NCI-H2227 treated with DMSO at 0.1 percent for 48 hours (cell line): ENCODE measurements at regions not wholly inside any gene's neighbourhood (a gene's known extent, or its start where the extent isn't known, plus 50 kb on each side); places are given as distances from the start of the nearest gene placed in this dataset.

ENCODE experiments used
- DNase-seq: peaks from one replicate; lab custom pipeline; 2025; lab: John Stamatoyannopoulos, UW

DNA sequence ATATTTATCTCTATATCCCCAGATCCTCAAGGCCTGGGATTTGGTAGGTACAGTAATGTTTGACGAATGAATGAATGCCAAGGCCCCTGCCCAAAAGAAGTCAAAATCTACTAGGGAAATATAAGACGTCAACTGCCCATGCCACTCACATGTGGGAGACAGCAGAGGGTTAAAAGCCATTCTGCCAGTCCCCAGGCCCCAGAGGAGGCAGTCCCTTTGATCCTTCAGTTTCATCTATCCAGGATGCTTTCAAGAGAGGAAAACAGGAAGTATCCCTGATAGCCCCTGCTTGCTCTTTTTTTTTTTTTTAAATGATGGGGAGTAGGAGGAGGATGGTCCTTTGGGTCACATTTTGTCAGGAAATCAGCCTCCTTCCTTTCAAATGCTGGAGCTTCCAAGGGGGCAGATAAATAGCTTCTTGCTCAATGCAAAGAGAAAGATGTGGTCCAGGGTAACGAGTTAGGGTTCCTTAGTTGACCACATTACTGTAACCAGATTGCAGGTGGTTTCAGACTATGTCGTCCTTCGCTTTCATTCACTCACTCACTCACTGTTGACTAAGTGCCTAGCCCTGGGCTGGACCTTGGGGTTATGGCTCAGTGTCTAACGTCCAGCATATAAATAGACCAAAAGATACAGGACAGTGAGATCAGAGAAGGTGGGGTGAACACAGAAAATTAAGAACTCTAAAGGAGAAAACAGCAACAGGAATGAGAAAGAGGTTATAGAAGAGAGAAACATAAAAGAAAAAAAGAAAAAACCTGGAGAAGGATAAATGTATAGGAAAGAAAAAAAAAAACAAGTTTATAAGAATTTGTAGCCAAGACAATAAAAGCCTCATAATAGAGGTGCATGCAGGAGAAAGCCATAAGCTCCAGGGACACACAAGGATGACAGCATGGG lies 64.6 kb upstream of the PIM1 start:
- no peak for DNase-seq

DNA sequence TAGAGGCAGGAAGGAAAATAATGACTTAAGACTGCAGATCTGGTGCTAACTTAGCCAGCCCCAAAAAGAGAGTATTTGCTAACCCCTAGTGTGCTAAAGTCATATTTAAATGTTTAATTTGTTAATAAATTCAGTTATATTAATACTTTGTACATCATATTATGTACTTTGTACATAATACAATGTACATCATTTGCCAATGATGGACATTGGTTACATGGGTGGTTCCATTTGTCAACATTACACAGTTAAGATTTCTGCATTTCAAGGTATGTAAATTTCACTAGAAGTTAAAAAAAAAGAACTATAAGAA lies 63.9 kb upstream of the PIM1 start:
- no peak for DNase-seq

DNA sequence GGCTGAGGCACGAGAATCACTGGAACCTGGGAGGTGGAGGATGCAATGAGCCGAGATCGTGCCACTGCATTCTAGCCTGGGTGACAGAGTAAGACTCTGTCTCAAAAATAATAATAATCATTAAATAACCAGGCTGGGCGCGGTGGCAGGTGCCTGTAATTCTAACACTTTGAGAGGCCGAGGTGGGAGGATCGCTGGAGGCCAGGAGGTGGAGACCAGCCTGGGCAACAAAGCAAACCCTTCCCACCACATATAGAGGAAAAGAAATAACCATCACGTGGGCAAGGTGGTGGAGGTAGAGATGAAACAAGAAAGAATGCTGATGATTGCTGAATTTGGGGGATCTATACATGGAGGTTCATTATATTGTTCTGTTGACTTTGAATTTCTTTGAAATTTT lies 63.4 kb upstream of the PIM1 start:
- no peak for DNase-seq

DNA sequence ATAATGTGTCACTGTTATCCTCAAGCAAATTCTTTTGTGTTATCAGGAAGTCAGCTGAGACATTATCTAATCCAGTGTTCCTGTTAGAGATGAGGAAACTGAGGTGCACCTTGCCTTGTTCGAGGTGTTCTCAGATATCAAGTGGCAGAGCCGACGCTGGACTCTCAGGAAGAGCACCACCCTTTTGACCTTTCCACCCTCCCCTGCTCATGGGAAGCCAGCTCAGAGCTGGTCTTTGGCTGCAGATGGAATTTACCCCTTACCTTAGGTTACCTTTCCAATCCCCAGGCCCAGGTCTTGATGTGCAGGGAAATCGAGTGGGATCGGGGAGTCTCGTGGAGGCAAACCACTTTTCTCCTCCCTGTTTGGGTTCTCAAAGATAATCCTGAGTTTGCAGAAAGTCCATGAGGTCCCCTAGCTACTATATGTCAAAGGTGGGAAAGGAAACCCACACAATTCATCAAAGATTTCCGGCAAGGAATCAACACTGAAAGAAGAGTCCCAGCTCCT lies 62.9 kb upstream of the PIM1 start:
- no peak for DNase-seq

DNA sequence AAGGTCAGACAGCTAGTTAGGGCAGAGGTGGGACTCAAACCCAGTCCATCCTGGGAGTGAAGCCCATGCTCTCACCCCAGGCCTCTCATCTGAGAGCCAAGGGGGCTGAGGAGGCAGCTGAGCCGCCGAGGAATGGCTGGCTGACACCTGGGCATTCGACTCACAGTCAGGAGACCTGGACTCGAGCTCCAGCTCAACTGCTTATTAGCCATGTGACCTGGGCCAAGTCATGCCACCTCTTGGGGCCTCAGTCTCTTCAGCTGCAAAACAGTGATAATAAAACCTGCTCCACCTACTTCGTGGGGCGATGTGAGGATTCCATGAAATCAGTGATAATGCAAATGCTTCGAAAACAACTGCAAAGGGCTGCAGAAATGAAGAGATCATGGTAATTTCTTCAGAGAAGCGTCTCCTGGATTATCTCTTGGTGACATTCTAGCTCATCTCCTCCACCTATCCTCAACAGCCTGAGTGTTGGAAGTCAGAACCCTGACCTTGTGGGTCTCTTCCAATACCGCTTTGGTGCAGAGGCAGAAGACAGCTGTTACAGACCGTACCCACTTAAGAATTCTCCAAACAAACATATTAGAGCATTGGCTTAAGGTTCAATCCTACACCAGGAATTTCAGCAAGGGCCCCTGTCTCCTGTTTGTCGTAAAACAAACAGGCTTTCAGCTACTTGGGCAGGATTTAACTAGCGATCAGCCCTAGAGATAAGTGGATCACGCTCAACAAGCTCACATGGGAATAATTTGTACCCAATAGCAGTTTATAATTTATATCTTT lies 60.0 kb upstream of the PIM1 start:
- no peak for DNase-seq

DNA sequence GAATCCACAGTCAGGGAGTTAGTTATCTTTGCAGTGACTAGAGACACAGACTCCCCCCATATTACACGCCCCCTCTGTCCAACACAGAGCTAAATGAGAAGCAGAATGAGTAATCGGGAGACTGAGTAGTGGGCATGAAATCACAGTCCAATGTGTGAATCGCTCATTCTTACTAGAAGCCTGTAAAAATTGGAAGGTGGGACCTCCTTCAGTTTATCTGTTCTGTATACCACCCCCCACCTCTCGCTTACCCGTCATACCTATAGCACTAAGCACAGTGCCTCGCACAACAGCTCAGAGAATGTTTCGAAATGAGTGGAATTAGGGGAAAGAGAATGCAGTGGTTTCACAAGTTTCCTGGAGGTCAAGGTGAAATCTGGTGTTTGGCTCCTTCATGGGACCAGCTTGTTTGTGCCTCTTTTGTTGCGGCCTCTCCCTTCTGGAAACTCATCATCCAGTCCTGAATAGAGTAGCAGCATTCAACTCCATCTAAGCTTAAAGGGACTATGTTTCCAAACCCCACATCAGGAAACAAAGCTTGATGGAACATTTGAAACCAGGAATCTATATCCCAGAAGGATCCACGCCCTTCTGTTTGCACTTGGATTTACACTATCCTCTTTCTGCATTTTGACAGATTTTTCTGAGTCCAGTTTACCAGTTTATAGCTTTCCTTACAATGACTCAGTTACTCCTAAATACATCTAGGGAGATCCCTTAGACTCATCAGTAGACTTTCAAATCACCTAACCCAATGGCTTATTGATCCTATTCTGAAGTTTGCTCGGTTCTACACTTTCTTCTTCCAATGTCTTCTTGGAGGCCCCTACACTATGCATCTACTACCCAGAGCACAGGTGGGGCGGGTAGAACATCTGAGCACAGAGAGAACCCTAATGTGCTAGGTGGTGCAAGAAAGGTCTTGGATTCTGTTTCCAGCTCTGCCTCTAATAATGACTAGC lies 59.2 kb upstream of the PIM1 start:
- peak; percentile 41 for DNase-seq

DNA sequence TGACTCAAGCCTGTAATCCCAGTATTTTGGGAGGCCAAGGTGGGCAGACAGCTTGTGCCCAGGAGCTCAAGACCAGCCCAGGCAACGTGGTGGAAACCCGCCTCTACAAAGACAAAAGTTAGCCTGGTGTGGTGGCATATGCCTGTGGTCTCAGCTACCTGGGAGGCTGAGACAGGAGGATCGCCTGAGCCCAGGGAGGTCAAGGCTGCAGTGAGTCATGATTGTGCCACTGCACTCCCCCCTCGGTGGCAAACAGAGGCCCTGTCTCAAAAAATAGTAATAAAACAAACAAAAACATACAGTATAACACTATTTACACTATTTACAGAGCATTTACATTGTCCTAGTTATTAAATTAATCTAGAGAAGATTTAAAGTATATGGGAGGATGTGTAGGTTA lies 56.0 kb upstream of the PIM1 start:
- no peak for DNase-seq

DNA sequence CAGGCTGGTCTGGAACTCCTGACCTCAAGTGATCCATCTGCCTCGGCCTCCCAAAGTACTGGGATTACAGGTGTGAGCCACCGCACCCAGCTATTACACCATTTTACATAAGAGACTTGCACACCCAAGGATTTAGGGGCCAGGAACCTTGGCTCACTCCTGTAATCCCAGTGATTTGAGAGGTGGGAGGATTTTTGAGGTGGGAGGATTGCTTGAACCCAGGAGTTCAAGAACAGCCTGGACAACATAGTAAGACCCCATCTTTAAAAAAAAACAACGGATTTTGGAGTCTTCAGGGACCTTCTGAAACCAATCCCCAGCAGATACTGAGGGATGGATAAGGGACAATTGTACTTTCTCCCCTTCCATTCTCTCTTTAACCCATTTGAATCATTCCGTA lies 55.3 kb upstream of the PIM1 start:
- DNase-seq: no peak

DNA sequence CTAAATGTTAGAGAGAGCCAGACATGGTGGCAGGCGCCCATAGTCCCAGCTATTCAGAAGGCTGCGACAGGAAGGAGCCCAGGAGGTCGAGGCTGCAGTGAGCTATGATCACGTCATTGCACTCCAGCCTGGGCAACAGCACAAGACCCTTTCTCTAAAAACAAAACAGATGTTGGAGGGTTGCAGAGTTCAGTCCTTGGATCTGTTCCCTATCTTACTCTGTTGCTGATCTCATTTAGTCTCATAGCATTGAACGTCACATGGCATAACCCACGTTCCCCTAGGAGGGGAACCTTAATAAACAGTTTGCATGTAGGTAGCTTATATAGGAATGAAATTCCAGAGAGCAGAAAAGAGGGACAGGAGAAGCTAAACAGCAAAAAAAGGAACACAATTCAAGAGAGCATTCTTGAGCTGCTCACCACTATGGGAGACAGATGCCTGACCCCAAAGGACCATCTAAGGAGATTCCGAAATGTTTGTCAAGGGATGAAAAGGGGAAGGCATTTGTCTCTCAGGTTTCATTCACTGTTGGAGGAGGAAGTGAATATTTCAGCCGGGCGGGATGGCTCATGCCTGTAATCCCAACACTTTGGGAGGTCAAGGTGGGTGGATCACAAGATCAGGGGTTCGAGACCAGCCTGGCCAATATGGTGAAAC lies 54.6 kb upstream of the PIM1 start:
- DNase-seq: no peak

DNA sequence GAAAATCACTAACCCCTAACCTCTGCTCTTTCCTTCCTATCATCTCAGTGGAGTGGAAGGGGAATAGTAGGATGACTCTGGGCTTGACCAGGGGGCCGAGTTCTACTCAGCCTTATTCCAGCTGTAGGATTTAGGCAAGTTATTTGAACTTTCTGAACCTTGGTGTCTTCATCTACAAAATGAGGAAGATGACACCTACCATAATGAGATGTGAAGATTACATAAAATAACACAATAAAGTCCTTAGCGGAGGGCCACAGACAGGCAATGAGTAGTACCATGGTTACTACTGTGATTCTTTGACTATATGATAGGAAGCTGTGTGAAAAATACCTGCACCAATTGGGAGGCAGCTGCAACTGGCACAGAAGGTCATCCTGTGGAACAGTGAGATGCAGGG lies 53.6 kb upstream of the PIM1 start:
- DNase-seq: no peak

DNA sequence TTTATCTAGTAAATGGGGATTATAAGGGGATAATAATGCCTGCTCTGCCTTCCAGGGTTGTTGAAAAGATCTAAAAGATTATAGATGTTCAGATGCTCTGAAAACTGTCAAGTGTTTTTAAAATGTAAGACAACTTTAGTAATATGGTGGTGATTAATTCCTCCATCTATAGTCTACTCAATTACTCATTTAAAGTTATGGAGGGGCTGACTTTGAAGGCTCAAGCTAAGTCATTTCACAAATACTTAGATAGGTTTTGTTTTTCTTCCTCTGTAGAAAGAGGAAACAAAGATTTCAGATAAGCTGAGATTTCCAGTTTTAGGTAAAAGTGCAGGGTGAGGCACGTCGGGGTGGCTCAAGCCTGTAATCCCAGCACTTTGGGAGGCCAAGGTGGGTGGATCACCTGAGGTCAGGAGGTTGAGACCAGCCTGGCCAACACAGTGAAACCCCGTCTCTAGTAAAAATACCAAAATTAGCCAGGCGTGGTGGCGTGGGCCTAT lies 50.5 kb upstream of the PIM1 start:
- no peak for DNase-seq
